Activated T-cell treated with anti-CD3 and anti-CD28 coated beads, Interleukin-2, amount 50 U/mL, for 4 hours (primary cell): ENCODE measurements at regions not wholly inside any gene's neighbourhood (a gene's known extent, or its start where the extent isn't known, plus 50 kb on each side); places are given as distances from the start of the nearest gene placed in this dataset.

Experiments
- ATAC-seq, 2 donors: fragments of 200-7000 bp; cut with Tn5 transposase; one replicate each; pipeline ENCODE4 v1.10.0; 2021
- DNase-seq: peaks from one replicate; pipeline ENCODE4 v3.0.0-alpha.2; 2020
- H3K27me3 Mint-ChIP-seq: one replicate; pipeline ENCODE4 v1.8.0; 2021; ENCODE audit warnings: low read depth, mixed read lengths
- H3K36me3 Mint-ChIP-seq: one replicate; pipeline ENCODE4 v1.8.0; 2022; ENCODE audit warnings: mixed read lengths; ENCODE audit not compliant: insufficient read depth
- H3K4me1 Mint-ChIP-seq: one replicate; pipeline ENCODE4 v1.8.0; 2021; ENCODE audit warnings: low read depth, mixed read lengths
- H3K4me3 Mint-ChIP-seq: one replicate; pipeline ENCODE4 v1.8.0; 2021; ENCODE audit warnings: mild to moderate bottlenecking, moderate library complexity, mixed read lengths
- H3K9me3 Mint-ChIP-seq: one replicate; pipeline ENCODE4 v1.8.0; 2021; ENCODE audit warnings: mixed read lengths

DNA sequence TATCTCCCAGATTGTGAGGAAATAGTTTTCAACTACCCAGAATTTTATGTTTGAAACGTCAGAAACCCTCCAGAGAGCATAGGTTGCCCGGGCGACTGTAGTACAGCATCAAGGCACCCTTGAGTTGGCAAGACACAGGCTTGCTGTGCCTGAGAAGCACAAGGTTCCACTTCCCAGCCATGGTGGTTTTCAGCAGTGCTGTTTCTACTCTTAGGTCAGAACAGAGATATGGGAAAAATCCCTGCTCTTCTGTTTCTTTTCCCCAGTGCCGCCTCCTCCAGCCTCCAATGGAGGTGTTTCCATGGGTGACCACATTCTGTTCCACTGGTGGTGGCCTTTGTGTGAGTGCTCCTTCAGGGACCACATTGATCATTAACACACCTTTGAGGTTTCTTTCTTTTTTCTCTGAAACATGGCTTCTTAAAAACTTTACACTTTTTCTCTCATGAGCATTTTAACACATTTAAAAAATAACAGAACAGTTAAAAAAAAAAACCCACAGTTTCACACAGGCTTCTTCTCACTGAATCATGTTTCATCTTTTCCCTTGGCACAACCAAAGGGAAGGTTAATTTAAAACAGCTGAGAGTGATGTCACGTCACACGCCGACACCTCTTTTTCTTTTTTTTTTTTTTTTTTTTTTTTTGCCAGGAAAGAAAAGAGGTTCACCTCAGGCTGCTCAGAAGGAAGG, 229.3 kb upstream of the HDAC4 start:
- Mint-ChIP-seq H3K9me3 (no peaks in the 10 kb centered on the region), H3K36me3 (no peaks in the 10 kb centered on the region), H3K4me3 (no peak overlapping the region), H3K27me3 (no peaks in the 10 kb centered on the region), H3K4me1 (peaks cover 31% of the 10 kb centered on the region)
- DNase-seq = no peak
- ATAC-seq = no peak

DNA sequence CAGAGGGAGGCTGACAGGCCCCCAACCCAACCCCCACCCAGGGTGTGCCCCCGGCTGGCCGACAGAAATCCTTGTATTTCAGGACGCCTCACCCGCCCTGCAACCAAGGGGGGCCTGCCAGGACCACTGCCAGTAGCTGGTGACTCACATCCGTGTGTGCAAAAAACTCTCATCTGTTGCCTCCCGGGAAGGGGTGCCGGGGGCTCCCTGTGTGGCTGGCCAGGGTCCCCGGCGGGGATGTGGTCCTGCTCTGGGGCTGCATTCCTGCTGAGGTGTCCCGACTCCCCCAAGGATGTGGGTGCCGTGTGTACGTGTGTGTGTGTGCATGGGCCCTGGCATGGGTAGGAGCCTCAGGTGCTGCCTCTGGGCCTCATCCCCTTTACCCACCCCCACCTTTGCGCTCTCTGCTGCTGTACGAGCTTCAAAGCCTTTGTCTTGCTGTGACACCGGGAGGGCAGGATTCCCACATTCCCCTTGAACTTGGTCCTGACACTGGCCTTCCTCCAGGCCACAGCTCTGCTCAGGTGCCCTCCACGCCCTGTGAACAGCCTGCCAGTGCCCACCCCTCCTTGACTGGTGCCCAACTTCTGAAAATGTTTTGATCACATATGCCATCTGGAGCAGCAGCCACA, 226.3 kb upstream of the HDAC4 start:
- H3K9me3 Mint-ChIP-seq = no peaks in the 10 kb centered on the region
- peaks cover 58% of the 10 kb centered on the region for H3K4me1 Mint-ChIP-seq
- H3K27me3 Mint-ChIP-seq = no peaks in the 10 kb centered on the region
- no peaks in the 10 kb centered on the region for H3K36me3 Mint-ChIP-seq
- DNase-seq (no peak), ATAC-seq (no peak)
- no peak overlapping the region for H3K4me3 Mint-ChIP-seq

DNA sequence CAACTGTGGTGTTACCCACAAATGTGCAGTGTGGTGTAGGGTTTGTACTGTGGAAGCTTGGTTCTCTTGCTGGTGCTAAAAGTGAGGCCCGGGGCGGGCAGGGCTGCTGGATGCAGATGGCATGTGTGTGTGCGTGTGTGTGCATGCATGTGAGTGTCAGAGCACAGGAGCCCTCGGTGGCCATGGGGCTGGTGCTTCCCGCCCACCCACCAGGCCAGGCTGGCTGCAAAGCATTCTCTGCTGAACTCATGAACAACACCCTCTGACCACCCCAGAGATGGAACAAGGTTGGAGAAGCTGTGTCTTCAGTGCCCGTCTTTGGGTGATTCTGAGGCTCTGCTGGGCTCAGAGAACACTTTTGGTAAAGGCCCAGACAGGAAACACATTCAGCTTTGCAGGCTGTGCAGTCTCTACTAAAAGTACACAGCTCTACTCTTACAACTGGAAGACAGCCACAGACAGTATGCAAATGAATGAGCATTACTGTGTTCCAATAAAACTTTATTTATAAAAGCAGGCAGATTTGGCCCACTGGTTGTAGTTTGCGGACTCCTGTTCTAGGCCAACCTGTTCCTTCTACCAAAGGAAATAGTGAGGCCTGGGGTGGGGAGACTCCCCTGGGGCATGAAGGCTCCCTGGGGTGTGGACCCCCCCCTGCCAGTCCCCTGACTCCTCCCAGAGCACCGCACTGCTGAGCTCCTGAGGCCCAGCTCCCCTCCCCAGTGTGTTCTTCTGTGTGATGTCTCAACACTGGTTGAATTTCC, 225.3 kb upstream of the HDAC4 start:
- H3K36me3 Mint-ChIP-seq = no peaks in the 10 kb centered on the region
- H3K4me1 Mint-ChIP-seq = peaks cover 58% of the 10 kb centered on the region
- DNase-seq = no peak
- H3K27me3 Mint-ChIP-seq = no peaks in the 10 kb centered on the region
- no peak overlapping the region for H3K4me3 Mint-ChIP-seq
- peak in 1 of 2 donors; percentile 27 for ATAC-seq
- no peaks in the 10 kb centered on the region for H3K9me3 Mint-ChIP-seq

GRCh38 chr2:239625156-239625845, 224.5 kb upstream of the HDAC4 start:
- no peaks in the 10 kb centered on the region for H3K27me3 Mint-ChIP-seq
- no peaks in the 10 kb centered on the region for H3K9me3 Mint-ChIP-seq
- H3K4me3 Mint-ChIP-seq = no peak overlapping the region
- H3K36me3 Mint-ChIP-seq = no peaks in the 10 kb centered on the region
- no peak for DNase-seq
- ATAC-seq = no peak
- H3K4me1 Mint-ChIP-seq = peaks cover 57% of the 10 kb centered on the region

DNA sequence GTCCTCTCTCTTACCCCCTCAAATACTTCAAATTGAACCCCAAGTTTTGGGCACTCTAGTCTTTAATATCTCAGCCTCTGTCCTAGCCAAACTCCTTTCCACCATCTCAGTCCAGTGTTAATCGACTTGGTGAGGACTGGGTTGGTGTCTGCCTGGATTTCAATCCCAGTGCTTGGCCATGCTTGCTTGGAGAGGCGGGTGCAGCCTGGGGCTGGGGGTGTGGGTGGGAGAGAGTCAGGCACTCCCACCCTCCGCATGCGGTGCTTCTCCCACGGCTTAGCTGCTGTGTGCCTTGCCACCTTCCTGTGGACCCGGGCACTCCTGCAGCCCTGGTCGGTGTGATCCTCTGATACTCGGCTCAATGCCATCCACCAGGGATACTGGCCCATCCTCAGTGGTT, 220.8 kb upstream of the HDAC4 start:
- Mint-ChIP-seq H3K36me3 (peaks cover 2% of the 10 kb centered on the region), H3K4me3 (no peak overlapping the region), H3K27me3 (no peaks in the 10 kb centered on the region), H3K9me3 (peaks cover 2% of the 10 kb centered on the region), H3K4me1 (peaks cover 54% of the 10 kb centered on the region)
- DNase-seq (no peak), ATAC-seq (no peak)

DNA sequence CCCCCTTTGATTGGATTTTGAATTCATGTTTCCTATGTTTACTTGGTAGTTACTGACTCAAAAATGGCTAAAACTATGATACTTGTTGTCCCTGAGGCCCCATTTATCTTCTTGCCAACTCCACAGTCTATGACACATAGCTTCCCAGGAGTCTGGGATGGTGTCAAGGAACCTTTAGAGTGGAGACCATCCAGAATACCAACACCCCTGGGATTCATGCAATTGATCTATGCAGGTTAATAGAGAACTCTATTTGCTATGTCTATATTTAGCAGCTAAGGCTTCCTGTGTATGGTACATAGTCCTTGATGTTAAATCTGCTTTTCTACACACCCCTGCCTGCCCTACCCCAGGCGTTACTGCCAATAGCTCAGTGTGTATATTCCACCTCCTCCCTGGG, 218.5 kb upstream of the HDAC4 start:
- Mint-ChIP-seq H3K9me3 (peaks cover 5% of the 10 kb centered on the region), H3K4me1 (peaks cover 33% of the 10 kb centered on the region), H3K4me3 (no peak overlapping the region), H3K36me3 (peaks cover 2% of the 10 kb centered on the region), H3K27me3 (no peaks in the 10 kb centered on the region)
- no peak for ATAC-seq
- no peak for DNase-seq

DNA sequence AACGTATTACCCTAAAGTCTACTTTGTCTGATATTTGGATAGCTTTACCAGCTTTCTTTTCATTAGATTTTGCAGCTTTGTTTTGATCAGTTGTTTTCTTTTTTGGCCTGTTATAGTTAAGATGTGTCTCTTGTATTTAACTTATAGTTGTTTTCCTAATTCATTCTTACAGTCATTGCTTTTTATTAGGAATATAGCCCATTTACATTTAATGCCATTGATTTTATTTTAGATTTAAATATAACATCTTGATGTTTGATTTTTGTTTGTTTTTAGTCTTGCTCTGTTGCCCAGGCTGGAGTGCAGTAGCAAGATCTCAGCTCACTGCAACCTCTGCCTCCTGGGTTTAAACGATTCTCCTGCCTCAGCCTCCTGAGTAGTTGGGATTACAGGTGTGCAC, 215.9 kb upstream of the HDAC4 start:
- H3K27me3 Mint-ChIP-seq = no peaks in the 10 kb centered on the region
- peaks cover 13% of the 10 kb centered on the region for H3K4me1 Mint-ChIP-seq
- DNase-seq (no peak), ATAC-seq (no peak)
- peaks cover 2% of the 10 kb centered on the region for H3K36me3 Mint-ChIP-seq
- peaks cover 5% of the 10 kb centered on the region for H3K9me3 Mint-ChIP-seq
- peak overlapping the region; percentile 2 for H3K4me3 Mint-ChIP-seq

- H3K36me3 Mint-ChIP-seq = no peaks in the 10 kb centered on the region
- H3K27me3 Mint-ChIP-seq = no peaks in the 10 kb centered on the region
- no peak for DNase-seq
- H3K4me1 Mint-ChIP-seq = peaks cover 3% of the 10 kb centered on the region
- no peak overlapping the region for H3K4me3 Mint-ChIP-seq
- no peak for ATAC-seq
- H3K9me3 Mint-ChIP-seq = peaks cover 5% of the 10 kb centered on the region
Observed at GRCh38 chr2:239612133-239612532, 211.3 kb upstream of the HDAC4 start.

- peaks cover under 1% of the 10 kb centered on the region for H3K9me3 Mint-ChIP-seq
- H3K27me3 Mint-ChIP-seq = peaks cover 2% of the 10 kb centered on the region
- no peak for DNase-seq
- H3K4me1 Mint-ChIP-seq = peaks cover 3% of the 10 kb centered on the region
- no peaks in the 10 kb centered on the region for H3K36me3 Mint-ChIP-seq
- no peak for ATAC-seq
- H3K4me3 Mint-ChIP-seq = no peak overlapping the region
Observed at GRCh38 chr2:239611222-239611795, 210.5 kb upstream of the HDAC4 start.

- H3K4me3 Mint-ChIP-seq = no peak overlapping the region
- DNase-seq = no peak
- peaks cover 2% of the 10 kb centered on the region for H3K27me3 Mint-ChIP-seq
- H3K9me3 Mint-ChIP-seq = no peaks in the 10 kb centered on the region
- no peak for ATAC-seq
- no peaks in the 10 kb centered on the region for H3K36me3 Mint-ChIP-seq
- H3K4me1 Mint-ChIP-seq = peaks cover 3% of the 10 kb centered on the region
Observed at GRCh38 chr2:239610457-239611221, 209.8 kb upstream of the HDAC4 start.

DNA sequence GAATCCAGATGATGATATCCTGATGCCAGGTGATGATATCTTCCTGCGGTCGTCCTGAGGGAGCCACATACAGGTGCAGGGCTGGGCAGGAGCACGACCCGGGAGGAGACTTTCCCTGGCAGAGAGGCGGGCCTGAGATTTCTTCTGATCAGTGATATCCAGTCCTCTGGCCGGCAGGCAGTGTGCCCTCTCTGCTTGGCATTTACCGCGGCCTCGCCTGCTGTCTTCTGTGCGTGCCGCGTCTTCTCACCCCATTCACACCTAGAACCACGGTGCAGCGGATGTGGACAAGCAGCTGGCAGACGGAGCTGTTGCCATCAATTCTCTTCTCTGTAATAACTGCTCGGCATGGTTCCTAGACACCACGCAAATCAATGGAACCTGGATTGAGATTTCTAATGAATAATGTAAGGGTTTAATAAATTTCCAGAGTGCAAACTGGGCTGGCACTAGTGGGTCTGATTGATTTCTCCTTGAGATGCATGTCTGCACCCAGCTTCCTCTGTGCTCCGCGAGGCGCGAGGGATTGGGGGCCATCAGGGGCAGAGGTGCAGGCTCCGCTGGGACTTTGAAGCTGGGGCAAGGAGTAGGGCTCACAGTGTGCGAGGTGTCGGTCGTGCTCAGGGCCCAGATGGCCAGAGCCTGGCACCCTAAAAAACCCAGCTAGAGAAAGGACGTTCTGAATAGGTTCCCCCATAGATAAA, 208.9 kb upstream of the HDAC4 start:
- no peak for DNase-seq

GRCh38 chr2:239609162-239609561, 208.3 kb upstream of the HDAC4 start:
- Mint-ChIP-seq H3K9me3 (no peaks in the 10 kb centered on the region), H3K4me1 (peaks cover 3% of the 10 kb centered on the region), H3K4me3 (no peak overlapping the region), H3K36me3 (no peaks in the 10 kb centered on the region), H3K27me3 (peaks cover 2% of the 10 kb centered on the region)
- ATAC-seq (no peak), DNase-seq (no peak)

More for the DNA sequence above, 208.9 kb upstream of the HDAC4 start:
- H3K4me1 Mint-ChIP-seq = peaks cover 3% of the 10 kb centered on the region
- H3K36me3 Mint-ChIP-seq = no peaks in the 10 kb centered on the region
- ATAC-seq = no peak
- no peak overlapping the region for H3K4me3 Mint-ChIP-seq
- no peaks in the 10 kb centered on the region for H3K9me3 Mint-ChIP-seq
- H3K27me3 Mint-ChIP-seq = peaks cover 2% of the 10 kb centered on the region

- Mint-ChIP-seq H3K4me1 (peaks cover 3% of the 10 kb centered on the region), H3K36me3 (no peaks in the 10 kb centered on the region), H3K27me3 (peaks cover 2% of the 10 kb centered on the region), H3K9me3 (no peaks in the 10 kb centered on the region), H3K4me3 (no peak overlapping the region)
- no peak for DNase-seq
- ATAC-seq = no peak
Observed at GRCh38 chr2:239608723-239609122, 207.9 kb upstream of the HDAC4 start.
